ENCODE measurements at regions not wholly inside any gene's neighbourhood (a gene's known extent, or its start where the extent isn't known, plus 50 kb on each side); places are given as distances from the start of the nearest gene placed in this dataset.

DNA sequence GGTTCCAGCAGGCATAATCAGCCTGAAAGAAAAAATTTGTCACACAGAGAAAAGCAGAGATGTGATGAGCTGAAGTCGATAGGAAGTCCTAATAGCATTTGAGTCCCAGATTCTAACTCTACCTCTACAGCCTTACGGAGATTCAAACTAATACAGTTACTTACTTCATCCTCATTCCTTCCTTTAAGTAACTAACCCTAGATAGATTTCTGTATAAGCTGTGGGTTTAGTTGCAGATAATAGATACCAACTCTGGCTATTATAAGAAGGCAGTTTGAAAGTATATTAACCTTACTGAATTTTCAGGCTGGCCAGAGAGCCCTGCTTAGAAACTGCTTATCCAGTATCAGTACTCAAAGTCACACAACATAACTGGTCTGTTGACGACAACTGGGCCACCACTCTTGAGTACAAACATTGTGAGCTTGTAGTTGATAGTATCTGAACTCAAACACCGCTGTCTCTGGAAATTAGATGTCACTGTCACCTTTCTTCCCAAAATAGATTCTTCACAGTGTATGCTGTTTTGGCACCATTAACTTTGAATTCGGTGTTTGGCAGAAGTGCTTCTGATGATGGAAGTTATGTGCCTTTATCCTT lies 484.3 kb downstream of the DIPK2A start:
- DNase-seq (ENCODE audit: low read depth) = no peak
- Histone ChIP-seq H3K36me3 (ENCODE audit: control insufficient read depth, insufficient read depth, low read length, severe bottlenecking) (no peaks in the 10 kb centered on the region), H3K9me3 (ENCODE audit: control insufficient read depth, low read length) (no peaks in the 10 kb centered on the region), H3K4me3 (ENCODE audit: low read length) (no peak overlapping the region), H3K9ac (ENCODE audit: low read length) (no peak overlapping the region), H3K27me3 (replicated peaks; ENCODE audit: control insufficient read depth, insufficient read depth, low read length) (no peaks in the 10 kb centered on the region), H3K4me1 (ENCODE audit: control insufficient read depth, insufficient read depth, low read length) (no peaks in the 10 kb centered on the region)

DNA sequence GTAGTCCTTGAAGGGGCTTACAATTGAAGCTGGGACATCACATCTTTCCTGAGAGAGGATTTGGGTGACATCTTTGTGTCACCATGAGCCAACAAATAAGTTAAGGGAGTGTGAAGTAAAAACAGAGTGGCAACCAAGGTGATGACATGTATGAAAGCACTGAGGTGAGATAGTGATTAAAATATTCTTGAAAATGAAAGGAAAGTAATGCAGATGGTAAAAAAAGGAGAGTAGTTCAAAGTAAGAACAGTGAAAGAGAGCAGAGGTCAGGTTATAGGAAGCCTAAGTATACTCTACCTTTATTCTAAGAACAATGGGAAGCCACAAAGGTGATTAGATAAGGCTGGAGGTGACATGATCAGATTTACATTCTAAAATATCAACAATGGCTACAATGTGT lies 486.1 kb downstream of the DIPK2A start:
- DNase-seq (ENCODE audit: low read depth) = no peak
- no peak overlapping the region for H3K9ac ChIP-seq (ENCODE audit: low read length)
- H3K4me3 ChIP-seq (ENCODE audit: low read length) = no peak overlapping the region
- H3K36me3 ChIP-seq (ENCODE audit: control insufficient read depth, insufficient read depth, low read length, severe bottlenecking) = no peaks in the 10 kb centered on the region
- H3K4me1 ChIP-seq (ENCODE audit: control insufficient read depth, insufficient read depth, low read length) = no peaks in the 10 kb centered on the region
- no peaks in the 10 kb centered on the region for H3K9me3 ChIP-seq (ENCODE audit: control insufficient read depth, low read length)
- H3K27me3 ChIP-seq (replicated peaks; ENCODE audit: control insufficient read depth, insufficient read depth, low read length) = no peaks in the 10 kb centered on the region

DNA sequence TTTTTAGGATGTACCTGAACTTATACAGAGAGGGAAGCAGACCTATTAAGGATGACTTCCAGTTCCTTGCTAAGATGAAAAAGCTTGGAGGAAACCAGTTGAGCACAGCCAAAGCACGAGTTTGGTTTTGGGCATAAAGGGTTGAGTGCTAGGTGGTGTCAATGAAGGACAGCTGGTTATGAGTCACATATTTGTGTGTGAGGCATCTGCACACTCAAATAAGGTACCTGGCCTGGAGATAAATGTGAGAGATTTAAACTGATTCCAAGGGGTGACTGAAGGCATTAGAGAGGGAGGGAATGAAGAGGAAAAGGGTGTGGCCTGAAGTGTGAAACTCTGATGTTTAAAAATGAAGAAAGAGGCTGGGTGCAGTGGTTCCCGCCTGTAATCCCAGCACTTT lies 486.7 kb downstream of the DIPK2A start:
- no peaks in the 10 kb centered on the region for H3K27me3 ChIP-seq (replicated peaks; ENCODE audit: control insufficient read depth, insufficient read depth, low read length)
- H3K4me1 ChIP-seq (ENCODE audit: control insufficient read depth, insufficient read depth, low read length) = no peaks in the 10 kb centered on the region
- no peaks in the 10 kb centered on the region for H3K36me3 ChIP-seq (ENCODE audit: control insufficient read depth, insufficient read depth, low read length, severe bottlenecking)
- H3K4me3 ChIP-seq (ENCODE audit: low read length) = no peak overlapping the region
- H3K9ac ChIP-seq (ENCODE audit: low read length) = no peak overlapping the region
- no peaks in the 10 kb centered on the region for H3K9me3 ChIP-seq (ENCODE audit: control insufficient read depth, low read length)
- DNase-seq (ENCODE audit: low read depth) = no peak

DNA sequence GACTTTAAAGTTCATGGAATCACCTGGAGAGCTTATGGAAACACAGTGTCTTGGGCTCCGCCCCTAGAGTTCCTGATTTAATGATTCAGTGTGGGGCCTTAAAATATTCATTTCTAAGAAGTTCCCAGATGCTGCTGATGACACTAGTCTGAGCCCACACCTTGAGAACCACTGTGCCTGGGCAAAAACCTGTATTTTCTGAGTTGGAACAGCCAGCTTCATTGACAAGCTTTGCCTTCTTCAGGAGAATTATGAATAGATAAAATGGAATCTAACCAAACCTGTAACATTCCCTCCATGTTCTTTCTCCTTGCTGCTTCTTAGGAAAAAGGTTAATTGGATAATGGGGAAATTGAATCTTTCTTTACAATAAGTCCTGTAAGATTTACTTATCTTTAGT lies 490.7 kb downstream of the DIPK2A start:
- Histone ChIP-seq H3K4me3 (ENCODE audit: low read length) (no peak overlapping the region), H3K9me3 (ENCODE audit: control insufficient read depth, low read length) (no peaks in the 10 kb centered on the region), H3K9ac (ENCODE audit: low read length) (no peak overlapping the region), H3K27me3 (replicated peaks; ENCODE audit: control insufficient read depth, insufficient read depth, low read length) (no peaks in the 10 kb centered on the region), H3K36me3 (ENCODE audit: control insufficient read depth, insufficient read depth, low read length, severe bottlenecking) (no peaks in the 10 kb centered on the region), H3K4me1 (ENCODE audit: control insufficient read depth, insufficient read depth, low read length) (no peaks in the 10 kb centered on the region)
- no peak for DNase-seq (ENCODE audit: low read depth)

DNA sequence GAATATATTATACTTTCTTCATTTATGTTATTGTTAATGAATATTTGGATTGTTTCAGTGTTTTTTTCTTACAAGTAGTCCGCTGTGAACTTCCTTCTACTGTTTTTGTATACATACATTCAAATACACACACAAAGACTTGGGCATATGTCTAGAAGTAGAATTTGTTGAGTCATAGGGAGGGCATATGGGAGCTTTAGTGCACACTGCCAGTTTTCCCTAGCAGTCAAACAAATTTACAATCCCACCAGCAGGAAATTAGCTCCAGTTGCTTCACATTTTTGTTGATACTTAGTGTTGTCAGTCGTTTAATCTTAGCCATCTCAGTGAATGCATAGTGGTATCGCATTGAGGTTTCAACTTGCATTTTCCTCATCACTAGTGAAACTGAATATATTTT lies 492.3 kb downstream of the DIPK2A start:
- Histone ChIP-seq H3K9me3 (ENCODE audit: control insufficient read depth, low read length) (no peaks in the 10 kb centered on the region), H3K4me3 (ENCODE audit: low read length) (no peak overlapping the region), H3K36me3 (ENCODE audit: control insufficient read depth, insufficient read depth, low read length, severe bottlenecking) (no peaks in the 10 kb centered on the region), H3K9ac (ENCODE audit: low read length) (no peak overlapping the region), H3K27me3 (replicated peaks; ENCODE audit: control insufficient read depth, insufficient read depth, low read length) (no peaks in the 10 kb centered on the region), H3K4me1 (ENCODE audit: control insufficient read depth, insufficient read depth, low read length) (no peaks in the 10 kb centered on the region)
- DNase-seq (ENCODE audit: low read depth) = peak; percentile 13

DNA sequence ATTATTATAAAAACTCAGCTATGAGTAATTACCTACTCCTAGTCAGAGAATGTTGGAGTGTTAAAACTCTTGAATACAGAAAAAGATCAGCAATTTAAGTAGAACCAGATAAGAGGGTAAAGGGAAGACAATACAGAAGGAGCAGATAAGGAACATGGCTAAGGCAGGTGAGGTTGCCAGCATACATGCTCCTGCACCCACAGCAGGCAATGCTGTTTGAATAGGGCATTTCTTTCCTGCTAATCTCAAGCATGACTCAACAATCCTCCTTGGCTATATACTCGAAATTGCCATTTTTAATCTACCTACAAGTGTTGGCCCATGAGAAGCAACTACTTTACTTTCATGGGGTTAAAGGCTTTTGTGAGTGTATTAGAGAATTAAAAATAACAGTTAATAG lies 494.5 kb downstream of the DIPK2A start:
- Histone ChIP-seq H3K4me3 (ENCODE audit: low read length) (no peak overlapping the region), H3K9me3 (ENCODE audit: control insufficient read depth, low read length) (no peaks in the 10 kb centered on the region), H3K4me1 (ENCODE audit: control insufficient read depth, insufficient read depth, low read length) (no peaks in the 10 kb centered on the region), H3K36me3 (ENCODE audit: control insufficient read depth, insufficient read depth, low read length, severe bottlenecking) (no peaks in the 10 kb centered on the region), H3K9ac (ENCODE audit: low read length) (no peak overlapping the region), H3K27me3 (replicated peaks; ENCODE audit: control insufficient read depth, insufficient read depth, low read length) (no peaks in the 10 kb centered on the region)
- no peak for DNase-seq (ENCODE audit: low read depth)

DNA sequence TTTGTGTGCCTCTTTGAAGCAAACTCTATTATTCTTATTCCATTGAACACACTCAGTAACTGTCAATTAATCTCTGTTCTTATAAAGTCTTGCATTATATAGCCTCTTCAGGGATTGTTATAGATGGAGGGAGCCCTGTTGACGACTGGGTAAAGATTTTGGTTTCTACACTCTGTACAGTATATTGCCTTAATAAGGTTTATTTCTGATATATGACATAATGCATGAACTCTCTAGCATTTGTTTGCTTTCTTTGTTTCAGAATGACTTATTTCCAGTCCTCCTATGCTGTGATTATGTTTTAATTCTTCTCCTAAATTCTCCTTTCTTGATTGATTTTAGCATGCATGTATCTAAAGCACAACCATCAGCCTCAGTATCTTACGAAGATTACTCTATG lies 494.9 kb downstream of the DIPK2A start:
- Histone ChIP-seq H3K9me3 (ENCODE audit: control insufficient read depth, low read length) (no peaks in the 10 kb centered on the region), H3K27me3 (replicated peaks; ENCODE audit: control insufficient read depth, insufficient read depth, low read length) (no peaks in the 10 kb centered on the region), H3K9ac (ENCODE audit: low read length) (no peak overlapping the region), H3K4me1 (ENCODE audit: control insufficient read depth, insufficient read depth, low read length) (no peaks in the 10 kb centered on the region), H3K36me3 (ENCODE audit: control insufficient read depth, insufficient read depth, low read length, severe bottlenecking) (no peaks in the 10 kb centered on the region), H3K4me3 (ENCODE audit: low read length) (no peak overlapping the region)
- DNase-seq (ENCODE audit: low read depth) = no peak

DNA sequence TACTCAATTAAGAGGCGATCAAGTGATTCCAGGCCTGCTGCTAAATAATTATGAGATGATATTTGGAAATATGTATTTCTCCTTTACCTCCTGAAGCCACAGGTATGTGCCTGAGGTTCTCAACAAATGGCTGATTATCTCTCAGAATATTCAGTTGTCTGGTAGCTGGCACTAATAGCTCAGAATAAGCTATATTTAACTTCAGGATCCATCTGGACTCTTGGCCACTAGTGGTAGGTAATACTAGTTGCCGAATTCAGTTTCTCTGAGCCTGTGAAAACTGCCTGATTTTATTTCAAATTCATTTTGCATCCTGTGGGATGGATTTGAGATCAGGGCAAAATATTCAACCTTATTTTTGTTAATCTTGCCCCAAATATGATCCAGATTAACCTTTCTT lies 499.0 kb downstream of the DIPK2A start:
- no peaks in the 10 kb centered on the region for H3K9me3 ChIP-seq (ENCODE audit: control insufficient read depth, low read length)
- H3K36me3 ChIP-seq (ENCODE audit: control insufficient read depth, insufficient read depth, low read length, severe bottlenecking) = no peaks in the 10 kb centered on the region
- DNase-seq (ENCODE audit: low read depth) = no peak
- no peaks in the 10 kb centered on the region for H3K27me3 ChIP-seq (replicated peaks; ENCODE audit: control insufficient read depth, insufficient read depth, low read length)
- H3K9ac ChIP-seq (ENCODE audit: low read length) = no peak overlapping the region
- H3K4me1 ChIP-seq (ENCODE audit: control insufficient read depth, insufficient read depth, low read length) = no peaks in the 10 kb centered on the region
- no peak overlapping the region for H3K4me3 ChIP-seq (ENCODE audit: low read length)

DNA sequence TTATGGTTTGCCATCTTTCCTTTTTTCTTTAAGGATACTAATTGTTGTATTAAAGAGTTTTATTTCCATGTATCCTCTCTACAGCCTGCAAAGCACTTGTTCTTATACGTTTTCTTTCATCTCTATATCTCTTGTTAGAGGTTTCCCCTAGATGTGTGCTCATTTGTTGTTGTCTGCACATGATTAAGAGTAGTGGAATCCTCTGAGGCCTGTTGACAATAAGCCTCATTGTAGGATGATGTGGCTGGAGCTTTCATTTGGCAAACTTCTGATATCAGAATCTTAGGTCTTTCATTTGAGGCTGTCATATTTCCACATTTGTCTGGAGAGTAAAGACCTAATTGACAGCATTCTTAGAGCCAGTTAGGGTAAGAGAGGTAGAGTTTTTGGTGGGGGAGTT lies 506.0 kb downstream of the DIPK2A start:
- H3K4me1 ChIP-seq (ENCODE audit: control insufficient read depth, insufficient read depth, low read length) = no peaks in the 10 kb centered on the region
- no peaks in the 10 kb centered on the region for H3K9me3 ChIP-seq (ENCODE audit: control insufficient read depth, low read length)
- H3K27me3 ChIP-seq (replicated peaks; ENCODE audit: control insufficient read depth, insufficient read depth, low read length) = no peaks in the 10 kb centered on the region
- H3K36me3 ChIP-seq (ENCODE audit: control insufficient read depth, insufficient read depth, low read length, severe bottlenecking) = no peaks in the 10 kb centered on the region
- H3K9ac ChIP-seq (ENCODE audit: low read length) = no peak overlapping the region
- H3K4me3 ChIP-seq (ENCODE audit: low read length) = no peak overlapping the region
- no peak for DNase-seq (ENCODE audit: low read depth)

DNA sequence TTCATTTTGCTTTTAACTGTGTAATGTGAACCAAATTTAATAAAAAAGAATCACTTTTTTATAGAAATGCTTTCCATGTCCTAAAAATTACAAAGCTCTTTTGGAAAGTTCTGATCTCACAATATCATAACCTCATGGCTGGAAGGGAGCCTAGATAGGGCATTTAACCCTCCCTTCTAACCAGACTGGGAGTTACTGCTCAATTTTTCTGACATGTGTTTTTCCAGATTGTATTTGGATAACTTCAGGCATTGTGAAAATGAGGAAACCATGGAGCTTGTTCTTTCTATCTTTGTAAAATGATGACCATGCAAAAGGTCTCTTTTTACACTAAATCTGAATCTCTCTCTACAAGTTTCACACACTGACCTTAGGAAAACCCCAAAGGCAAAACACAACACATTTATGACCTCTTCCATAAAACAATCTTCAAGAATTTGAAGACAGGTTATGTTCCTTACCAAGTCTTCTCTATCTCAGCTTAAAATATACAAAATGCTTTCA lies 508.8 kb downstream of the DIPK2A start:
- Histone ChIP-seq H3K36me3 (ENCODE audit: control insufficient read depth, insufficient read depth, low read length, severe bottlenecking) (no peaks in the 10 kb centered on the region), H3K4me1 (ENCODE audit: control insufficient read depth, insufficient read depth, low read length) (peaks cover 10% of the 10 kb centered on the region), H3K9me3 (ENCODE audit: control insufficient read depth, low read length) (no peaks in the 10 kb centered on the region), H3K4me3 (ENCODE audit: low read length) (no peak overlapping the region), H3K27me3 (replicated peaks; ENCODE audit: control insufficient read depth, insufficient read depth, low read length) (no peaks in the 10 kb centered on the region), H3K9ac (ENCODE audit: low read length) (no peak overlapping the region)
- no peak for DNase-seq (ENCODE audit: low read depth)

DNA sequence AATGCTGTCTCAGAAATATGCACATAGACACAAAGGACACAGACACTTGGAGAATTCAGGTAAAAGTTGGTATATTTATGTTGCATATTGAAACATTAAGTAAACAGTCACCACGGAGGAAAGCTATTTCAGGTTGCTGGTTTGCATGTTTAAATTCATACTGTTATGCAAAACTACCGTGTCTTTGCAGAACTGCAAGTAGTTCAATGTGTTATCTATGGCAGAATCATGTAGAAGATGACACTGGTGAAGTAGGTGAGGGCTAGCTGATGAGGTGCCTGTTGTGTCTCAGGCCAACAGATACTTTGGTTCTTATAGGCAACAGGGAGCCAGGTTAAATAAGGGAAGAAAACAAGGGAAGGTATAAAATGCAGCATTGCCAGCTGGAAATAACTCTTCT lies 511.3 kb downstream of the DIPK2A start:
- no peak overlapping the region for H3K9ac ChIP-seq (ENCODE audit: low read length)
- H3K4me1 ChIP-seq (ENCODE audit: control insufficient read depth, insufficient read depth, low read length) = peaks cover 10% of the 10 kb centered on the region
- no peaks in the 10 kb centered on the region for H3K36me3 ChIP-seq (ENCODE audit: control insufficient read depth, insufficient read depth, low read length, severe bottlenecking)
- no peaks in the 10 kb centered on the region for H3K27me3 ChIP-seq (replicated peaks; ENCODE audit: control insufficient read depth, insufficient read depth, low read length)
- H3K4me3 ChIP-seq (ENCODE audit: low read length) = no peak overlapping the region
- H3K9me3 ChIP-seq (ENCODE audit: control insufficient read depth, low read length) = no peaks in the 10 kb centered on the region
- DNase-seq (ENCODE audit: low read depth) = no peak

DNA sequence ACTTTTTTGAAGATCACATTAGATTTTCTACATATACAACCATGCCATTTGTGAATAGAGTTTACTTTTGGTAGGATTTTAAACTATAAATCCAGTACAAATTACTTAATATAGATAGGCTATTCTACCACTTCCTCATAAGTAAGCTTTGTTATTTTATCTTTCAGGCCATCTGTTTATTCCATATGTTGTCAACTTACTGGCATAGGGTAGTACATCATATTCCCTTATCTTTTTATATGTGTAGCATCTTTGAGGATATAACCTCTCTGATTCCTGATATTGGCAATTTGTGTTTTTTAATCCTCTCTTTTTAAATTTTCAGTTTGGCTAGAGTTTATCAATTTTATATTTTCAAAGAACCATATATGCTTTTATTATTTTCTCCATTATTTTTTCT lies 515.4 kb downstream of the DIPK2A start:
- Histone ChIP-seq H3K9ac (ENCODE audit: low read length) (no peak overlapping the region), H3K9me3 (ENCODE audit: control insufficient read depth, low read length) (no peaks in the 10 kb centered on the region), H3K36me3 (ENCODE audit: control insufficient read depth, insufficient read depth, low read length, severe bottlenecking) (no peaks in the 10 kb centered on the region), H3K4me3 (ENCODE audit: low read length) (no peak overlapping the region), H3K4me1 (ENCODE audit: control insufficient read depth, insufficient read depth, low read length) (peaks cover 10% of the 10 kb centered on the region), H3K27me3 (replicated peaks; ENCODE audit: control insufficient read depth, insufficient read depth, low read length) (no peaks in the 10 kb centered on the region)
- no peak for DNase-seq (ENCODE audit: low read depth)
